ENCODE measurements at regions not wholly inside any gene's neighbourhood (a gene's known extent, or its start where the extent isn't known, plus 50 kb on each side); places are given as distances from the start of the nearest gene placed in this dataset.

DNA sequence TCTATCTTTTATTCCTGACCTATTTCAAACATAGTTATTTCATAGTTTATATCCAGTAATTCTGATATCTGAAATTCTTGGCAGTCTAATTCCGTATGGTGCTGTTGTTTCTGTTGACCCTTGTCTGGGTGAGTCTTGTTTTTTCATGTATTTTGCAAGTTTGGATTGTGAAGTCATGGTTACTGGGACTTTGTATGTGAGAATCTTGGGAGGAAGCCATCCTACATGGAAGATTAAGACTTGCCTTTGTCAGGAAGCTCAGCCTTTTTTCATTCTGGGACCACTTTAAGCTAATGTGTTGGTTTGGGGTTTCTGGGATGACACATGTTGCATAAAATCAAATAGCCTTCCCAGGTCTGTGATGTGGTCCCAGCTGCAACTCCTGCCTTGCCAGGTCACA lies 191.6 kb upstream of the E2F7 start:
- TF ChIP-seq, protein P1, sequence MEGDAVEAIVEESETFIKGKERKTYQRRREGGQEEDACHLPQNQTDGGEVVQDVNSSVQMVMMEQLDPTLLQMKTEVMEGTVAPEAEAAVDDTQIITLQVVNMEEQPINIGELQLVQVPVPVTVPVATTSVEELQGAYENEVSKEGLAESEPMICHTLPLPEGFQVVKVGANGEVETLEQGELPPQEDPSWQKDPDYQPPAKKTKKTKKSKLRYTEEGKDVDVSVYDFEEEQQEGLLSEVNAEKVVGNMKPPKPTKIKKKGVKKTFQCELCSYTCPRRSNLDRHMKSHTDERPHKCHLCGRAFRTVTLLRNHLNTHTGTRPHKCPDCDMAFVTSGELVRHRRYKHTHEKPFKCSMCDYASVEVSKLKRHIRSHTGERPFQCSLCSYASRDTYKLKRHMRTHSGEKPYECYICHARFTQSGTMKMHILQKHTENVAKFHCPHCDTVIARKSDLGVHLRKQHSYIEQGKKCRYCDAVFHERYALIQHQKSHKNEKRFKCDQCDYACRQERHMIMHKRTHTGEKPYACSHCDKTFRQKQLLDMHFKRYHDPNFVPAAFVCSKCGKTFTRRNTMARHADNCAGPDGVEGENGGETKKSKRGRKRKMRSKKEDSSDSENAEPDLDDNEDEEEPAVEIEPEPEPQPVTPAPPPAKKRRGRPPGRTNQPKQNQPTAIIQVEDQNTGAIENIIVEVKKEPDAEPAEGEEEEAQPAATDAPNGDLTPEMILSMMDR (IDR thresholded peaks at IDR 0.05; ENCODE audit: low read depth, low read length), result no peak
- no peak for TF ChIP-seq POLR2A (IDR thresholded peaks at IDR 0.05; ENCODE audit: extremely low read depth, insufficient read length)
- no peak for DNase-seq (ENCODE audit: low read depth)
- no peak overlapping the region for H3K4me3 ChIP-seq (ENCODE audit: low read depth, low read length)

DNA sequence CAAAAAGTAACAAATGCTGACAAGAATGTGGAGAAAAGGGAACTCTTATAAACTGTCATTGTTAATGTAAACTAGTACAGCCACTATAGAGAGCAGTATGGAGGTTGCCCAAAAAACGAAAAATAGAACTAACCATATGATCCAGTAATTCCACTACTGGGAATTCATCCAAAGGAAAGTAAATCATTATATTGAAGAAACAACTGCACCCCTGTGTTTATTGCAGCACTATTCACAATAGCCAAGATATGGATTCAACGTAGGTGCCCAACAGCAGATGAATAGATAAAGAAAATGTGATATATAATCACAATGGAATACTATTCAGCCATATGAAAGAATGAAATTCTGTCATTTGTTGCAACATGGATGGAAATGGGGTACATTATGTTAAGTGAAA lies 188.0 kb upstream of the E2F7 start:
- no peak for DNase-seq (ENCODE audit: low read depth)
- TF ChIP-seq, protein P2, sequence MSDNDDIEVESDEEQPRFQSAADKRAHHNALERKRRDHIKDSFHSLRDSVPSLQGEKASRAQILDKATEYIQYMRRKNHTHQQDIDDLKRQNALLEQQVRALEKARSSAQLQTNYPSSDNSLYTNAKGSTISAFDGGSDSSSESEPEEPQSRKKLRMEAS (IDR thresholded peaks at IDR 0.05; ENCODE audit: low read depth, low read length), result no peak
- TF ChIP-seq POLR2A (IDR thresholded peaks at IDR 0.05; ENCODE audit: extremely low read depth, insufficient read length) (no peak), MYC (IDR thresholded peaks at IDR 0.05; ENCODE audit: low read depth, low read length) (no peak)
- TF ChIP-seq, protein P1 (IDR thresholded peaks at IDR 0.05; ENCODE audit: low read depth, low read length), result no peak
- no peak overlapping the region for H3K4me3 ChIP-seq (ENCODE audit: low read depth, low read length)

DNA sequence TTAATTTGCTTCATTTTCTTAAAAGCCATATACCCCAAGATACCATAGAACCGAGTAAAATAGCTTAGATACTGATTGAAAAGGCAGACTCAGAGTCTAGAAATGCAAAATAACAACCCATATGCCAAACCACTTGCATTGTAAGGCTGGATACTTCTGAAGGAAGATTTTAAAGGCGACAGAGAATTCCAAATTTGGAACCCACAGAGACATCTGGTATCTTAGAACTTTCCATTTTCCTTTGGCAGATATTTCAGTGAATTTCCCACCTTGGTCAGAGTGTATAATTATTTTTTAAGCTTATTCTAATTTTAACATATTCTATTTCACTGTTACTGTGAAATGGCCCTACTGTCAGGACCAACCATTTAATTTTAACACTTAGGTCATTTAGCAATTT lies 186.4 kb upstream of the E2F7 start:
- DNase-seq (ENCODE audit: low read depth), result no peak
- no peak overlapping the region for H3K4me3 ChIP-seq (ENCODE audit: low read depth, low read length)
- TF ChIP-seq MYC (IDR thresholded peaks at IDR 0.05; ENCODE audit: low read depth, low read length), result no peak
- TF ChIP-seq, protein P2 (IDR thresholded peaks at IDR 0.05; ENCODE audit: low read depth, low read length), result no peak
- no peak for TF ChIP-seq POLR2A (IDR thresholded peaks at IDR 0.05; ENCODE audit: extremely low read depth, insufficient read length)
- TF ChIP-seq, protein P1 (IDR thresholded peaks at IDR 0.05; ENCODE audit: low read depth, low read length), result no peak

DNA sequence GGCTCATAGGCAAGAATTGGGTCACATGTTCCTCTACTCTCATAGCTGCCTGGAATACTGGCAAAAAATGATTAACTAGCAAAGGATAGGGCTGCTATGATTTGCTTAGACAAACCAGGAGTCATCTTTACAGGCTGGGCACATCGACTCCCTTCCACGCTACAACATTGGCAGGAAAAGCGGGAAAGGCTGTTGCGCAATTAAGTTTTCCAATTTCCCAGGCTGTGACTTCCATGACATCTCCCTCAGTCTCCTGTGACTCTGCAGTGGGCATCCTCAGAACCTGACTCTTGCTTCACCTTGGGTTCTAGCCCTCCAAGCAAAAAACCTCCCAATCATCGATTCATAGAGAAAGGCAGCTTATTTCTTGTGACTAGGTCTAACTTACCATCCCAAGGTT lies 184.5 kb upstream of the E2F7 start:
- TF ChIP-seq, protein P1 (IDR thresholded peaks at IDR 0.05; ENCODE audit: low read depth, low read length), result no peak
- no peak overlapping the region for H3K4me3 ChIP-seq (ENCODE audit: low read depth, low read length)
- no peak for DNase-seq (ENCODE audit: low read depth)

DNA sequence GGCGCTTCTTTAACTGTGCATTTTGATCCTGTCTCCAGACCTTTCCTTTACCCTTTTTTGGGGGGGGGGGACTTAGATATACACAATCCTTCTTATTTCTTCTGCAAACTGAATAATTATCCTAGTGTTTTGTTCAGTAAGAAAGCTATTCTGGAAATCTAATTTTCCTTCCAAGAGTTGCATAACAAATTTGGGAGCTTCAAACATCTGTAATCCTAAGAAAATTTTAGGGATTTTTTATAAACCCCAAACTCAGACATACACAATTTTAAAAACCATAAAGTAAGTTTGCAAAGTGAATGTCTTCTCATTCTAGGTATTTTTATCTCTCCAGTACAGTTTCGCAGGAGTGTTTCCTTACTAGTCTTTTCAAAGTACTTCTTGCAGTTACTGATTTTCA lies 182.7 kb upstream of the E2F7 start:
- TF ChIP-seq MYC (IDR thresholded peaks at IDR 0.05; ENCODE audit: low read depth, low read length), result no peak
- TF ChIP-seq, protein P2 (IDR thresholded peaks at IDR 0.05; ENCODE audit: low read depth, low read length), result no peak
- TF ChIP-seq POLR2A (IDR thresholded peaks at IDR 0.05; ENCODE audit: extremely low read depth, insufficient read length), result no peak
- TF ChIP-seq, protein P1 (IDR thresholded peaks at IDR 0.05; ENCODE audit: low read depth, low read length), result no peak
- DNase-seq (ENCODE audit: low read depth), result no peak
- no peak overlapping the region for H3K4me3 ChIP-seq (ENCODE audit: low read depth, low read length)

DNA sequence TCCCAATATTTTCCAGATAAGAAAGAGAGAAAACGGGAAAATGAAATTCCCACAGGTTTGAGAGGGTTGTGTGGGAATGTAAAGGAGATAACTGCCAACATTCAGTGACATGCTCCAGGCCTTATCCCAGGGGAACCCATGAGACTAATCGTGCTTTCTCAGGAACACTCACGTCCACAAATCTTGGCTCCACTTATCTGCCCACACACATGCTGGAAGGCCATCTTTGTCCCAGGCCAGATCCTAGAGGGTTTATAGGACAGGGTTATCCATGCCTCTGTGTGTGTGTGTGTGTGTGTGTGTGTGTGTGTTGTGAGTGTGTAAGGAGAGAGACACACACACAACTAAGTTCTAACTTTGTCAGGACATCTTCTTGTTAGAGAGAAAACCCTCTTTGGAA lies 182.2 kb upstream of the E2F7 start:
- no peak for DNase-seq (ENCODE audit: low read depth)
- no peak overlapping the region for H3K4me3 ChIP-seq (ENCODE audit: low read depth, low read length)
- TF ChIP-seq POLR2A (IDR thresholded peaks at IDR 0.05; ENCODE audit: extremely low read depth, insufficient read length), result no peak
- TF ChIP-seq, protein P2 (IDR thresholded peaks at IDR 0.05; ENCODE audit: low read depth, low read length), result no peak
- TF ChIP-seq, protein P1 (IDR thresholded peaks at IDR 0.05; ENCODE audit: low read depth, low read length), result no peak
- TF ChIP-seq MYC (IDR thresholded peaks at IDR 0.05; ENCODE audit: low read depth, low read length), result no peak
